Endothelial cell of umbilical vein (primary cell): ENCODE measurements at regions not wholly inside any gene's neighbourhood (a gene's known extent, or its start where the extent isn't known, plus 50 kb on each side); places are given as distances from the start of the nearest gene placed in this dataset.

ENCODE experiments used
- EZH2 ChIP-seq: IDR thresholded peaks from 2 replicates; pipeline ENCODE4 v1.6.1; 2012; ENCODE audit warnings: borderline replicate concordance, low read depth, mild to moderate bottlenecking, moderate library complexity, low read length, inconsistent platforms; ENCODE audit not compliant: severe bottlenecking
- FOS ChIP-seq: IDR thresholded peaks from 2 replicates; pipeline ENCODE4 v1.6.1; 2011; ENCODE audit warnings: mild to moderate bottlenecking, low read length, moderate library complexity, borderline replicate concordance; ENCODE audit not compliant: insufficient read depth
- GATA2 ChIP-seq: IDR thresholded peaks from 2 replicates; pipeline ENCODE4 v1.7.0; 2011; ENCODE audit warnings: low read depth, mild to moderate bottlenecking, moderate library complexity, mixed read lengths, low read length; ENCODE audit not compliant: insufficient read length, insufficient read depth
- POLR2A ChIP-seq: IDR thresholded peaks from 2 replicates; pipeline ENCODE4 v1.6.1; 2012; ENCODE audit warnings: low read depth, mild to moderate bottlenecking, control low read depth, low read length
- TF ChIP-seq, protein P1 (sequence below), 2 donors: IDR thresholded peaks; 1 replicate in 1 of 2; 2 replicates in 1 of 2; pipeline ENCODE4 v1.5.1; 2011; ENCODE audit warnings: low read length in 2 of 2, mild to moderate bottlenecking in 2 of 2, moderate library complexity in 2 of 2, control low read depth in 1 of 2, inconsistent platforms in 1 of 2, low read depth in 1 of 2; ENCODE audit not compliant: insufficient read depth in 1 of 2; ENCODE audit errors: extremely low read depth in 1 of 2

DNA sequence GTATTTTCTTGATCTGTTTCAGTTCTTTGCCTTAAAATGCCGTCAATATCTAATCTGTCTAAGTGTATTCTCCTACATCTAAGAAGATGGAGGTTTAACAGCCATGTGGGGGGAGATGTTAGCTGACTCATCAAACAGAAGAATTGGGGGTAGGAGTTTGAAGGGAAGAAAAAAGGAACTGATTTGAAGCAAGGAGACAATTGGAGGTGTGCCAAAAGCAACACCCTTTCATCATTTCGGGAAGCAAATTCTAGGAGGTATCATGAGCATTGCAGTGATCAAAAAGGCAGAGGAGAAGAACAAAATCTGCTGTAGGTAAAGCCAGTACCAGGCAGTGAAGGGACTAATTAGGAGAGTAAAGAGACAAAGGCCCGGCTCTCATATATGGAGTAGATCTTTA lies 337.3 kb upstream of the TBC1D5 start:
- TF ChIP-seq, protein P1, sequence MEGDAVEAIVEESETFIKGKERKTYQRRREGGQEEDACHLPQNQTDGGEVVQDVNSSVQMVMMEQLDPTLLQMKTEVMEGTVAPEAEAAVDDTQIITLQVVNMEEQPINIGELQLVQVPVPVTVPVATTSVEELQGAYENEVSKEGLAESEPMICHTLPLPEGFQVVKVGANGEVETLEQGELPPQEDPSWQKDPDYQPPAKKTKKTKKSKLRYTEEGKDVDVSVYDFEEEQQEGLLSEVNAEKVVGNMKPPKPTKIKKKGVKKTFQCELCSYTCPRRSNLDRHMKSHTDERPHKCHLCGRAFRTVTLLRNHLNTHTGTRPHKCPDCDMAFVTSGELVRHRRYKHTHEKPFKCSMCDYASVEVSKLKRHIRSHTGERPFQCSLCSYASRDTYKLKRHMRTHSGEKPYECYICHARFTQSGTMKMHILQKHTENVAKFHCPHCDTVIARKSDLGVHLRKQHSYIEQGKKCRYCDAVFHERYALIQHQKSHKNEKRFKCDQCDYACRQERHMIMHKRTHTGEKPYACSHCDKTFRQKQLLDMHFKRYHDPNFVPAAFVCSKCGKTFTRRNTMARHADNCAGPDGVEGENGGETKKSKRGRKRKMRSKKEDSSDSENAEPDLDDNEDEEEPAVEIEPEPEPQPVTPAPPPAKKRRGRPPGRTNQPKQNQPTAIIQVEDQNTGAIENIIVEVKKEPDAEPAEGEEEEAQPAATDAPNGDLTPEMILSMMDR (IDR thresholded peaks at IDR 0.05; ENCODE audit: extremely low read depth in 1 of 2, insufficient read depth in 1 of 2, low read depth in 1 of 2, low read length in 2 of 2): no peak
- TF ChIP-seq EZH2: no peak
- no peak for TF ChIP-seq POLR2A
- no peak for TF ChIP-seq GATA2
- TF ChIP-seq FOS: no peak
